IMR-90 (cell line): ENCODE measurements at regions not wholly inside any gene's neighbourhood (a gene's known extent, or its start where the extent isn't known, plus 50 kb on each side); places are given as distances from the start of the nearest gene placed in this dataset.

Source experiments
- ATAC-seq: fragments of 200-7000 bp; cut with Tn5 transposase; 2 replicates; pipeline ENCODE4 v1.9.1; 2020; ENCODE audit warnings: low read depth, mild to moderate bottlenecking, moderate library complexity
- BruUV-seq: library from RNA; stranded (reverse); fragments of 400-500 nt; replicated peaks from 2 replicates; lab custom pipeline; 2021; lab: Mats Ljungman, UMichigan
- CTCF ChIA-PET: fragments of 300-600 bp; formaldehyde crosslinking; extraction: SDS; loops from one replicate; lab custom pipeline; 2021; ENCODE audit warnings: antibody characterized with exemption; lab: Yijun Ruan, JAX
- POLR2A ChIA-PET: fragments of 300-600 bp; sonication (Branson Sonifier 250); formaldehyde crosslinking; loops from one replicate; lab custom pipeline; 2022; ENCODE audit warnings: antibody characterized with exemption; ENCODE audit not compliant: unreplicated experiment; lab: Charles Lee
- DNase-seq: peaks from one replicate; pipeline ENCODE4 v3.0.0; 2013
- H2AFZ ChIP-seq: replicated peaks from 2 replicates; pipeline ENCODE3; 2013; ENCODE audit warnings: low read length, mild to moderate bottlenecking; ENCODE audit not compliant: poor library complexity
- H2AK5ac ChIP-seq: 2 replicates; pipeline ENCODE4 v1.6.1; 2013; ENCODE audit warnings: low read depth, low read length, inconsistent platforms
- H2AK9ac ChIP-seq: replicated peaks from 2 replicates; pipeline ENCODE3; 2013; ENCODE audit warnings: mild to moderate bottlenecking, low read depth, low read length, moderate library complexity; ENCODE audit not compliant: poor library complexity
- H2BK120ac ChIP-seq: 2 replicates; pipeline ENCODE4 v1.6.1; 2013; ENCODE audit warnings: low read depth, low read length, inconsistent platforms
- H2BK15ac ChIP-seq: 3 replicates; pipeline ENCODE4 v1.6.1; 2013; ENCODE audit warnings: low read depth, low read length, inconsistent platforms
- H2BK20ac ChIP-seq: 2 replicates; pipeline ENCODE4 v1.6.1; 2013; ENCODE audit warnings: low read depth, mild to moderate bottlenecking, inconsistent platforms, low read length, moderate library complexity
- H2BK5ac ChIP-seq: 2 replicates; pipeline ENCODE4 v1.6.1; 2013; ENCODE audit warnings: mild to moderate bottlenecking, low read depth, low read length, inconsistent platforms; ENCODE audit not compliant: poor library complexity, severe bottlenecking
- H3K14ac ChIP-seq: replicated peaks from 2 replicates; pipeline ENCODE4 v1.6.1; 2013; ENCODE audit warnings: low read depth, low read length, inconsistent platforms
- H3K18ac ChIP-seq: 2 replicates; pipeline ENCODE4 v1.6.1; 2013; ENCODE audit warnings: low read depth, low read length, control low read depth
- H3K23ac ChIP-seq: 2 replicates; pipeline ENCODE4 v1.6.1; 2013; ENCODE audit warnings: low read depth, low read length, inconsistent platforms
- H3K27ac ChIP-seq: 2 replicates; pipeline ENCODE4 v1.5.1; 2013; ENCODE audit warnings: mild to moderate bottlenecking, control low read depth, low read length; ENCODE audit not compliant: insufficient read depth
- H3K27me3 ChIP-seq: 2 replicates; pipeline ENCODE4 v1.6.1; 2013; ENCODE audit warnings: low read length; ENCODE audit not compliant: control insufficient read depth, insufficient read depth
- H3K36me3 ChIP-seq: 2 replicates; pipeline ENCODE4 v1.6.1; 2013; ENCODE audit warnings: low read length, mixed read lengths; ENCODE audit not compliant: control insufficient read depth, insufficient read depth
- H3K4ac ChIP-seq: 2 replicates; pipeline ENCODE4 v1.6.1; 2013; ENCODE audit warnings: low read depth, low read length, inconsistent platforms
- H3K4me1 ChIP-seq: 2 replicates; pipeline ENCODE4 v1.6.1; 2013; ENCODE audit warnings: low read length, mixed read lengths; ENCODE audit not compliant: control insufficient read depth, insufficient read depth
- H3K4me2 ChIP-seq: 2 replicates; pipeline ENCODE4 v1.6.1; 2013; ENCODE audit warnings: low read depth, mild to moderate bottlenecking, control low read depth, low read length, moderate library complexity
- H3K4me3 ChIP-seq: 2 replicates; pipeline ENCODE4 v1.5.1; 2013; ENCODE audit warnings: low read depth, mild to moderate bottlenecking, control low read depth, low read length, moderate library complexity; ENCODE audit not compliant: insufficient read depth
- H3K56ac ChIP-seq: 2 replicates; pipeline ENCODE4 v1.6.1; 2013; ENCODE audit warnings: low read length, inconsistent platforms; ENCODE audit not compliant: insufficient read depth; ENCODE audit errors: extremely low read depth
- H3K79me1 ChIP-seq, 2 experiments: 2 replicates each; pipeline ENCODE4 v1.6.1; 2013; ENCODE audit warnings: low read length in 2 of 2, inconsistent platforms in 1 of 2, low read depth in 1 of 2
- H3K9ac ChIP-seq: 2 replicates; pipeline ENCODE4 v1.6.1; 2013; ENCODE audit warnings: low read depth, low read length, control low read depth
- H3K9me1 ChIP-seq: 2 replicates; pipeline ENCODE4 v1.6.1; 2013; ENCODE audit warnings: low read length, inconsistent platforms; ENCODE audit not compliant: insufficient read depth
- H3K9me3 ChIP-seq: 2 replicates; pipeline ENCODE4 v1.6.1; 2013; ENCODE audit warnings: low read length; ENCODE audit not compliant: control insufficient read depth, insufficient read depth
- H4K20me1 ChIP-seq: 2 replicates; pipeline ENCODE4 v1.6.1; 2013; ENCODE audit warnings: low read length, inconsistent platforms; ENCODE audit not compliant: insufficient read depth
- H4K5ac ChIP-seq: 2 replicates; pipeline ENCODE4 v1.6.1; 2013; ENCODE audit warnings: mild to moderate bottlenecking, low read depth, low read length, control low read depth
- H4K8ac ChIP-seq, 2 experiments: 2 replicates each; pipeline ENCODE4 v1.6.1; 2013; ENCODE audit warnings: low read depth in 2 of 2, low read length in 2 of 2, control low read depth in 1 of 2, inconsistent platforms in 1 of 2
- H4K91ac ChIP-seq: 2 replicates; pipeline ENCODE4 v1.6.1; 2013; ENCODE audit warnings: low read depth, low read length, inconsistent platforms; ENCODE audit not compliant: insufficient read depth
- BHLHE40 ChIP-seq: fragments of 150-350 bp; IDR thresholded peaks from 2 replicates; pipeline ENCODE4 v1.6.1; 2016; ENCODE audit warnings: mild to moderate bottlenecking, low read depth, low read length
- MAZ ChIP-seq: IDR thresholded peaks from 2 replicates; pipeline ENCODE4 v1.6.1; 2012; ENCODE audit warnings: low read depth, mild to moderate bottlenecking, low read length, improper control_type of control experiment, moderate library complexity, borderline replicate concordance
- MXI1 ChIP-seq: IDR thresholded peaks from 2 replicates; pipeline ENCODE4 v1.6.1; 2012; ENCODE audit warnings: low read depth, mild to moderate bottlenecking, low read length, moderate library complexity, borderline replicate concordance
- POLR2A ChIP-seq: IDR thresholded peaks from 2 replicates; pipeline ENCODE4 v1.6.1; 2012; ENCODE audit warnings: mild to moderate bottlenecking, low read depth, low read length
- RCOR1 ChIP-seq: IDR thresholded peaks from 2 replicates; pipeline ENCODE4 v1.6.1; 2012; ENCODE audit warnings: mild to moderate bottlenecking, low read length, improper control_type of control experiment; ENCODE audit not compliant: insufficient replicate concordance
- USF2 ChIP-seq: fragments of 150-350 bp; IDR thresholded peaks from 2 replicates; pipeline ENCODE4 v1.6.1; 2017; ENCODE audit warnings: mild to moderate bottlenecking, antibody characterized with exemption, low read length, low read depth
- dilution Hi-C: fragments of 300-500 bp; cut with HindIII; formaldehyde crosslinking; loops from one replicate; pipeline ENCODE4 v1.14.3; 2018; ENCODE audit warnings: low sequenced_read_pairs; ENCODE audit not compliant: unreplicated experiment
- in situ Hi-C: fragments of 300-500 bp; cut with MboI; formaldehyde crosslinking; loops from 3 replicates; pipeline ENCODE4 v1.14.3; 2019; ENCODE audit warnings: low sequenced_read_pairs, inconsistent platforms, mixed read lengths
- intact Hi-C: fragments of 100-400 bp; cut with micrococcal nuclease; formaldehyde crosslinking; loops from 2 replicates; pipeline ENCODE4 v1.10.0; 2022

GRCh38 chr6:71209626-71210025 lies 79.0 kb upstream of the OGFRL1 start:
- POLR2A ChIA-PET = no interaction called here
- Histone ChIP-seq H4K20me1 (no peaks in the 10 kb centered on the region), H3K14ac (no peak overlapping the region), H3K4ac (no peak overlapping the region), H3K23ac (no peak overlapping the region), H2AFZ (no peak overlapping the region), H3K18ac (no peak overlapping the region), H3K4me1 (no peaks in the 10 kb centered on the region), H4K5ac (no peak overlapping the region), H3K9ac (no peak overlapping the region), H2BK20ac (no peak overlapping the region), H3K36me3 (no peaks in the 10 kb centered on the region), H4K91ac (no peak overlapping the region), H4K8ac (no peak overlapping the region), H3K27ac (no peak overlapping the region), H3K27me3 (no peaks in the 10 kb centered on the region), H2BK120ac (no peak overlapping the region), H3K4me3 (no peak overlapping the region), H3K9me1 (no peaks in the 10 kb centered on the region), H2BK5ac (no peak overlapping the region), H3K9me3 (no peaks in the 10 kb centered on the region), H2AK5ac (no peak overlapping the region), H3K56ac (no peak overlapping the region), H2BK15ac (no peak overlapping the region), H3K79me1 (no peaks in the 10 kb centered on the region), H2AK9ac (no peak overlapping the region), H3K4me2 (no peak overlapping the region)
- no peak for TF ChIP-seq RCOR1
- TF ChIP-seq USF2 = no peak
- TF ChIP-seq POLR2A = no peak
- TF ChIP-seq MAZ = no peak
- TF ChIP-seq BHLHE40 = no peak
- TF ChIP-seq MXI1 = no peak
- in situ Hi-C loops (no loop called here), intact Hi-C loops (no loop called here), dilution Hi-C loops (no loop called here)
- CTCF ChIA-PET = no interaction called here
- BruUV-seq = no TSS peak
- ATAC-seq (no peak), DNase-seq (no peak)
